IMR-90 (cell line): ENCODE measurements at regions not wholly inside any gene's neighbourhood (a gene's known extent, or its start where the extent isn't known, plus 50 kb on each side); places are given as distances from the start of the nearest gene placed in this dataset.

Source experiments
- ATAC-seq: fragments of 200-7000 bp; cut with Tn5 transposase; 2 replicates; pipeline ENCODE4 v1.9.1; 2020; ENCODE audit warnings: low read depth, mild to moderate bottlenecking, moderate library complexity
- BruUV-seq: library from RNA; stranded (reverse); fragments of 400-500 nt; replicated peaks from 2 replicates; lab custom pipeline; 2021; lab: Mats Ljungman, UMichigan
- CTCF ChIA-PET: fragments of 300-600 bp; formaldehyde crosslinking; extraction: SDS; loops from one replicate; lab custom pipeline; 2021; ENCODE audit warnings: antibody characterized with exemption; lab: Yijun Ruan, JAX
- POLR2A ChIA-PET: fragments of 300-600 bp; sonication (Branson Sonifier 250); formaldehyde crosslinking; loops from one replicate; lab custom pipeline; 2022; ENCODE audit warnings: antibody characterized with exemption; ENCODE audit not compliant: unreplicated experiment; lab: Charles Lee
- DNase-seq: peaks from one replicate; pipeline ENCODE4 v3.0.0; 2013
- H2AFZ ChIP-seq: replicated peaks from 2 replicates; pipeline ENCODE3; 2013; ENCODE audit warnings: low read length, mild to moderate bottlenecking; ENCODE audit not compliant: poor library complexity
- H2AK5ac ChIP-seq: 2 replicates; pipeline ENCODE4 v1.6.1; 2013; ENCODE audit warnings: low read depth, low read length, inconsistent platforms
- H2AK9ac ChIP-seq: replicated peaks from 2 replicates; pipeline ENCODE3; 2013; ENCODE audit warnings: mild to moderate bottlenecking, low read depth, low read length, moderate library complexity; ENCODE audit not compliant: poor library complexity
- H2BK120ac ChIP-seq: 2 replicates; pipeline ENCODE4 v1.6.1; 2013; ENCODE audit warnings: low read depth, low read length, inconsistent platforms
- H2BK15ac ChIP-seq: 3 replicates; pipeline ENCODE4 v1.6.1; 2013; ENCODE audit warnings: low read depth, low read length, inconsistent platforms
- H2BK20ac ChIP-seq: 2 replicates; pipeline ENCODE4 v1.6.1; 2013; ENCODE audit warnings: low read depth, mild to moderate bottlenecking, inconsistent platforms, low read length, moderate library complexity
- H2BK5ac ChIP-seq: 2 replicates; pipeline ENCODE4 v1.6.1; 2013; ENCODE audit warnings: mild to moderate bottlenecking, low read depth, low read length, inconsistent platforms; ENCODE audit not compliant: poor library complexity, severe bottlenecking
- H3K14ac ChIP-seq: replicated peaks from 2 replicates; pipeline ENCODE4 v1.6.1; 2013; ENCODE audit warnings: low read depth, low read length, inconsistent platforms
- H3K18ac ChIP-seq: 2 replicates; pipeline ENCODE4 v1.6.1; 2013; ENCODE audit warnings: low read depth, low read length, control low read depth
- H3K23ac ChIP-seq: 2 replicates; pipeline ENCODE4 v1.6.1; 2013; ENCODE audit warnings: low read depth, low read length, inconsistent platforms
- H3K27ac ChIP-seq: 2 replicates; pipeline ENCODE4 v1.5.1; 2013; ENCODE audit warnings: mild to moderate bottlenecking, control low read depth, low read length; ENCODE audit not compliant: insufficient read depth
- H3K27me3 ChIP-seq: 2 replicates; pipeline ENCODE4 v1.6.1; 2013; ENCODE audit warnings: low read length; ENCODE audit not compliant: control insufficient read depth, insufficient read depth
- H3K36me3 ChIP-seq: 2 replicates; pipeline ENCODE4 v1.6.1; 2013; ENCODE audit warnings: low read length, mixed read lengths; ENCODE audit not compliant: control insufficient read depth, insufficient read depth
- H3K4ac ChIP-seq: 2 replicates; pipeline ENCODE4 v1.6.1; 2013; ENCODE audit warnings: low read depth, low read length, inconsistent platforms
- H3K4me1 ChIP-seq: 2 replicates; pipeline ENCODE4 v1.6.1; 2013; ENCODE audit warnings: low read length, mixed read lengths; ENCODE audit not compliant: control insufficient read depth, insufficient read depth
- H3K4me2 ChIP-seq: 2 replicates; pipeline ENCODE4 v1.6.1; 2013; ENCODE audit warnings: low read depth, mild to moderate bottlenecking, control low read depth, low read length, moderate library complexity
- H3K4me3 ChIP-seq: 2 replicates; pipeline ENCODE4 v1.5.1; 2013; ENCODE audit warnings: low read depth, mild to moderate bottlenecking, control low read depth, low read length, moderate library complexity; ENCODE audit not compliant: insufficient read depth
- H3K56ac ChIP-seq: 2 replicates; pipeline ENCODE4 v1.6.1; 2013; ENCODE audit warnings: low read length, inconsistent platforms; ENCODE audit not compliant: insufficient read depth; ENCODE audit errors: extremely low read depth
- H3K79me1 ChIP-seq, 2 experiments: 2 replicates each; pipeline ENCODE4 v1.6.1; 2013; ENCODE audit warnings: low read length in 2 of 2, inconsistent platforms in 1 of 2, low read depth in 1 of 2
- H3K9ac ChIP-seq: 2 replicates; pipeline ENCODE4 v1.6.1; 2013; ENCODE audit warnings: low read depth, low read length, control low read depth
- H3K9me1 ChIP-seq: 2 replicates; pipeline ENCODE4 v1.6.1; 2013; ENCODE audit warnings: low read length, inconsistent platforms; ENCODE audit not compliant: insufficient read depth
- H3K9me3 ChIP-seq: 2 replicates; pipeline ENCODE4 v1.6.1; 2013; ENCODE audit warnings: low read length; ENCODE audit not compliant: control insufficient read depth, insufficient read depth
- H4K20me1 ChIP-seq: 2 replicates; pipeline ENCODE4 v1.6.1; 2013; ENCODE audit warnings: low read length, inconsistent platforms; ENCODE audit not compliant: insufficient read depth
- H4K5ac ChIP-seq: 2 replicates; pipeline ENCODE4 v1.6.1; 2013; ENCODE audit warnings: mild to moderate bottlenecking, low read depth, low read length, control low read depth
- H4K8ac ChIP-seq, 2 experiments: 2 replicates each; pipeline ENCODE4 v1.6.1; 2013; ENCODE audit warnings: low read depth in 2 of 2, low read length in 2 of 2, control low read depth in 1 of 2, inconsistent platforms in 1 of 2
- H4K91ac ChIP-seq: 2 replicates; pipeline ENCODE4 v1.6.1; 2013; ENCODE audit warnings: low read depth, low read length, inconsistent platforms; ENCODE audit not compliant: insufficient read depth
- BHLHE40 ChIP-seq: fragments of 150-350 bp; IDR thresholded peaks from 2 replicates; pipeline ENCODE4 v1.6.1; 2016; ENCODE audit warnings: mild to moderate bottlenecking, low read depth, low read length
- CEBPB ChIP-seq: IDR thresholded peaks from 2 replicates; pipeline ENCODE4 v1.6.1; 2012; ENCODE audit warnings: low read depth, low read length, improper control_type of control experiment
- CHD1 ChIP-seq: IDR thresholded peaks from 2 replicates; pipeline ENCODE4 v1.6.1; 2012; ENCODE audit warnings: low read depth, low read length, improper control_type of control experiment
- FOS ChIP-seq: fragments of 150-350 bp; IDR thresholded peaks from 2 replicates; pipeline ENCODE4 v1.6.1; 2016; ENCODE audit warnings: low read depth, low read length
- MAFK ChIP-seq: IDR thresholded peaks from 2 replicates; pipeline ENCODE4 v1.6.1; 2012; ENCODE audit warnings: low read depth, low read length, improper control_type of control experiment
- MAZ ChIP-seq: IDR thresholded peaks from 2 replicates; pipeline ENCODE4 v1.6.1; 2012; ENCODE audit warnings: low read depth, mild to moderate bottlenecking, low read length, improper control_type of control experiment, moderate library complexity, borderline replicate concordance
- MXI1 ChIP-seq: IDR thresholded peaks from 2 replicates; pipeline ENCODE4 v1.6.1; 2012; ENCODE audit warnings: low read depth, mild to moderate bottlenecking, low read length, moderate library complexity, borderline replicate concordance
- NFE2L2 ChIP-seq: fragments of 150-350 bp; IDR thresholded peaks from 2 replicates; pipeline ENCODE4 v1.6.1; 2016; ENCODE audit warnings: low read depth, mild to moderate bottlenecking, low read length
- POLR2A ChIP-seq: IDR thresholded peaks from 2 replicates; pipeline ENCODE4 v1.6.1; 2012; ENCODE audit warnings: mild to moderate bottlenecking, low read depth, low read length
- RAD21 ChIP-seq: IDR thresholded peaks from 2 replicates; pipeline ENCODE4 v1.6.1; 2012; ENCODE audit warnings: low read length, improper control_type of control experiment
- RCOR1 ChIP-seq: IDR thresholded peaks from 2 replicates; pipeline ENCODE4 v1.6.1; 2012; ENCODE audit warnings: mild to moderate bottlenecking, low read length, improper control_type of control experiment; ENCODE audit not compliant: insufficient replicate concordance
- RFX5 ChIP-seq: IDR thresholded peaks from 2 replicates; pipeline ENCODE4 v1.8.0; 2012; ENCODE audit warnings: low read depth, mild to moderate bottlenecking, low read length, moderate library complexity
- SMC3 ChIP-seq: fragments of 150-350 bp; IDR thresholded peaks from 2 replicates; pipeline ENCODE4 v1.6.1; 2016; ENCODE audit warnings: low read depth, mild to moderate bottlenecking, antibody characterized with exemption, low read length, moderate library complexity
- WGBS, 2 experiments: methylation state at CpG; one replicate each; pipeline versions ENCODE4 v1.1.5 to v1.1.7; 2013; ENCODE audit warnings: missing lambda C conversion rate in 2 of 2; ENCODE audit not compliant: insufficient read length in 1 of 2; ENCODE audit errors: extremely low coverage in 2 of 2; 5-methylcytosine and 5-hydroxymethylcytosine counted together
- dilution Hi-C: fragments of 300-500 bp; cut with HindIII; formaldehyde crosslinking; loops from one replicate; pipeline ENCODE4 v1.14.3; 2018; ENCODE audit warnings: low sequenced_read_pairs; ENCODE audit not compliant: unreplicated experiment
- in situ Hi-C: fragments of 300-500 bp; cut with MboI; formaldehyde crosslinking; loops from 3 replicates; pipeline ENCODE4 v1.14.3; 2019; ENCODE audit warnings: low sequenced_read_pairs, inconsistent platforms, mixed read lengths
- intact Hi-C: fragments of 100-400 bp; cut with micrococcal nuclease; formaldehyde crosslinking; loops from 2 replicates; pipeline ENCODE4 v1.10.0; 2022
- TF ChIP-seq, protein P1 (sequence below): conservative IDR thresholded peaks from 2 replicates; pipeline ENCODE4 v1.5.1; 2012; ENCODE audit warnings: mild to moderate bottlenecking, low read depth, low read length, improper control_type of control experiment
- TF ChIP-seq, protein P2 (sequence below): fragments of 150-350 bp; IDR thresholded peaks from 2 replicates; pipeline ENCODE4 v1.6.1; 2017; ENCODE audit warnings: mild to moderate bottlenecking, antibody characterized with exemption, low read length, low read depth
- TF ChIP-seq, protein P3 (sequence below): fragments of 150-350 bp; IDR thresholded peaks from 2 replicates; pipeline ENCODE4 v1.6.1; 2016; ENCODE audit warnings: low read depth, mild to moderate bottlenecking, low read length, moderate library complexity, borderline replicate concordance

DNA sequence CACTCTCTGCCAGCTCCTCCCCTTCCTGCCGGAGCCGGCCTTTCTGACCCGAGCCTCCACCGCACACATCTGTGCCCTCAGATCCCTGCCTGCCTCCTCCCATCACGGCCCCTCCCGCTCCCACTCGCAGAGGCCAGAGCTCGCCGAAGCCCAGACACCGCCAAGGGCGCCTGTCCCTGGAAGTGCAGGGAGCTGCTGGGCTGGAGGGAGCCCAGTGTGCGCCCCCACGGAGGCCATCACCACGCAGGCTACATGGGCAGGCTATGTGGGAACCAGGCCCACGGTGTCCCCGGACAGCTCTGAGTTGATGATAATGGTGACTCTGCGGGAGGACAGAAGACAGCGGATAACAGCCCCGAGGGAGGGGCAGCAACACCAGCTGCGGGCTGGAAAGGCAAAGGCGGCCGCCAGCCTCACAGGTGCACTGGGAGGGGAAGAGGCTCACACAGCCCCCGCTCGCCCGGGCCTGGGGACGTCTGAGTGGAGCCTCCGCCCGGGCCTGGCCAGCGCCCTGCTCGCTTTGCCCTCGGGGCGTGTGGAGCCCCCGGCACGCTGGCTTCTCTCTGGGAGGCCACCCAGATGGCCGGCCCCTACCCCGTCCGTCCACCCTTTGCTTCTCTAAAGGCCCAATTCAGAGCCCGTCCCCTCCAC lies 154.9 kb downstream of the DLL1 start:
- no peak for TF ChIP-seq MAFK
- TF ChIP-seq RCOR1 = no peak
- TF ChIP-seq, protein P1, sequence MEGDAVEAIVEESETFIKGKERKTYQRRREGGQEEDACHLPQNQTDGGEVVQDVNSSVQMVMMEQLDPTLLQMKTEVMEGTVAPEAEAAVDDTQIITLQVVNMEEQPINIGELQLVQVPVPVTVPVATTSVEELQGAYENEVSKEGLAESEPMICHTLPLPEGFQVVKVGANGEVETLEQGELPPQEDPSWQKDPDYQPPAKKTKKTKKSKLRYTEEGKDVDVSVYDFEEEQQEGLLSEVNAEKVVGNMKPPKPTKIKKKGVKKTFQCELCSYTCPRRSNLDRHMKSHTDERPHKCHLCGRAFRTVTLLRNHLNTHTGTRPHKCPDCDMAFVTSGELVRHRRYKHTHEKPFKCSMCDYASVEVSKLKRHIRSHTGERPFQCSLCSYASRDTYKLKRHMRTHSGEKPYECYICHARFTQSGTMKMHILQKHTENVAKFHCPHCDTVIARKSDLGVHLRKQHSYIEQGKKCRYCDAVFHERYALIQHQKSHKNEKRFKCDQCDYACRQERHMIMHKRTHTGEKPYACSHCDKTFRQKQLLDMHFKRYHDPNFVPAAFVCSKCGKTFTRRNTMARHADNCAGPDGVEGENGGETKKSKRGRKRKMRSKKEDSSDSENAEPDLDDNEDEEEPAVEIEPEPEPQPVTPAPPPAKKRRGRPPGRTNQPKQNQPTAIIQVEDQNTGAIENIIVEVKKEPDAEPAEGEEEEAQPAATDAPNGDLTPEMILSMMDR = no peak
- no peak for TF ChIP-seq MXI1
- TF ChIP-seq, protein P2, sequence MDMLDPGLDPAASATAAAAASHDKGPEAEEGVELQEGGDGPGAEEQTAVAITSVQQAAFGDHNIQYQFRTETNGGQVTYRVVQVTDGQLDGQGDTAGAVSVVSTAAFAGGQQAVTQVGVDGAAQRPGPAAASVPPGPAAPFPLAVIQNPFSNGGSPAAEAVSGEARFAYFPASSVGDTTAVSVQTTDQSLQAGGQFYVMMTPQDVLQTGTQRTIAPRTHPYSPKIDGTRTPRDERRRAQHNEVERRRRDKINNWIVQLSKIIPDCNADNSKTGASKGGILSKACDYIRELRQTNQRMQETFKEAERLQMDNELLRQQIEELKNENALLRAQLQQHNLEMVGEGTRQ = no peak
- no peak for TF ChIP-seq CHD1
- no peak for TF ChIP-seq SMC3
- TF ChIP-seq MAZ = no peak
- no peak for TF ChIP-seq CEBPB
- no peak for TF ChIP-seq BHLHE40
- TF ChIP-seq NFE2L2 = no peak
- no peak for TF ChIP-seq POLR2A
- no peak for TF ChIP-seq RFX5
- TF ChIP-seq, protein P3, sequence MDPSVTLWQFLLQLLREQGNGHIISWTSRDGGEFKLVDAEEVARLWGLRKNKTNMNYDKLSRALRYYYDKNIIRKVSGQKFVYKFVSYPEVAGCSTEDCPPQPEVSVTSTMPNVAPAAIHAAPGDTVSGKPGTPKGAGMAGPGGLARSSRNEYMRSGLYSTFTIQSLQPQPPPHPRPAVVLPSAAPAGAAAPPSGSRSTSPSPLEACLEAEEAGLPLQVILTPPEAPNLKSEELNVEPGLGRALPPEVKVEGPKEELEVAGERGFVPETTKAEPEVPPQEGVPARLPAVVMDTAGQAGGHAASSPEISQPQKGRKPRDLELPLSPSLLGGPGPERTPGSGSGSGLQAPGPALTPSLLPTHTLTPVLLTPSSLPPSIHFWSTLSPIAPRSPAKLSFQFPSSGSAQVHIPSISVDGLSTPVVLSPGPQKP = no peak
- no peak for TF ChIP-seq FOS
- TF ChIP-seq RAD21 = no peak

More for the DNA sequence above, 154.9 kb downstream of the DLL1 start:
- no peak overlapping the region for H2AFZ ChIP-seq
- DNase-seq (no peak), ATAC-seq (no peak)
- H3K23ac ChIP-seq = no peak overlapping the region
- H3K4me3 ChIP-seq = no peak overlapping the region
- peaks cover 49% of the 10 kb centered on the region for H3K9me3 ChIP-seq
- no peak overlapping the region for H3K18ac ChIP-seq
- no peaks in the 10 kb centered on the region for H3K9me1 ChIP-seq
- H3K4me2 ChIP-seq = no peak overlapping the region
- no peak overlapping the region for H2BK5ac ChIP-seq
- no TSS peak for BruUV-seq
- ChIA-PET POLR2A (no interaction called here), CTCF (no interaction called here)
- no peak overlapping the region for H3K56ac ChIP-seq
- no peak overlapping the region for H3K9ac ChIP-seq
- H4K5ac ChIP-seq = no peak overlapping the region
- no peaks in the 10 kb centered on the region for H3K27me3 ChIP-seq
- no peak overlapping the region for H2BK120ac ChIP-seq
- no peak overlapping the region for H3K27ac ChIP-seq
- no peak overlapping the region for H4K91ac ChIP-seq
- H2BK20ac ChIP-seq = no peak overlapping the region
- H3K4ac ChIP-seq = no peak overlapping the region
- dilution Hi-C loops (no loop called here), intact Hi-C loops (no loop called here), in situ Hi-C loops (no loop called here)
- H4K20me1 ChIP-seq = no peaks in the 10 kb centered on the region
- no peaks in the 10 kb centered on the region for H3K4me1 ChIP-seq
- H2BK15ac ChIP-seq = no peak overlapping the region
- no peak overlapping the region for H4K8ac ChIP-seq
- WGBS, 2 experiments = 77% methylated on average over 17 of the region's 38 CpGs; no CpG with 5 or more reads in 1 of the 2 experiments
- no peaks in the 10 kb centered on the region for H3K36me3 ChIP-seq
- no peaks in the 10 kb centered on the region for H3K79me1 ChIP-seq
- H2AK5ac ChIP-seq = no peak overlapping the region
- no peak overlapping the region for H3K14ac ChIP-seq
- no peak overlapping the region for H2AK9ac ChIP-seq
